A673 (cell line): ENCODE measurements at regions not wholly inside any gene's neighbourhood (a gene's known extent, or its start where the extent isn't known, plus 50 kb on each side); places are given as distances from the start of the nearest gene placed in this dataset.

Experiments
- EZH2 ChIP-seq: fragments of 200-600 bp; sonication (generic); IDR thresholded peaks from 2 replicates; pipeline ENCODE4 v1.6.1; 2017; ENCODE audit warnings: borderline replicate concordance, low read depth, mild to moderate bottlenecking, mixed read lengths, antibody characterized with exemption, low read length; ENCODE audit not compliant: poor library complexity, severe bottlenecking
- TF ChIP-seq, protein P1 (sequence below): fragments of 300-800, 200-600 bp; sonication (generic); conservative IDR thresholded peaks from 2 replicates; pipeline ENCODE4 v1.5.1; 2017; ENCODE audit warnings: low read depth, mild to moderate bottlenecking, antibody characterized with exemption, low read length, moderate library complexity, mixed read lengths

DNA sequence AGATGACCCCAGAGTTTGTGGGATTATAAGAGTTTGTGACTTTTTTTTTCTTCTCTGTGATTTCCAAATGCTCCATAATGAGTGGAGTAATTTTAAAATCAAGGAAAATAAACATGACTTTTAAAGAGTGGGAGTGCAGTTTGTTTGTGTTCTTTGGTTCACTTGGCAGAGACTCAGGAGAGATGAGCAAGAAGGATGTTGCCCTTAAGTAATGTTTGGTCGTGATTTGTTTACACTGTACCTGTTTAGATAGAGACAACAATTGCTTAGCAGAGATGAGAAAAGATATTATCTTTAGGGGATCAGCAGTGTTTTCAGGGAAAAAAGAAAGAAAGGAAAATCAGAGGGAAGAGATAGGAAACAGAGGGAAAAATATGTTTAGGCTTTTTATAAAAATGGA is 170.8 kb downstream of the ADSS2 start:
- TF ChIP-seq, protein P1, sequence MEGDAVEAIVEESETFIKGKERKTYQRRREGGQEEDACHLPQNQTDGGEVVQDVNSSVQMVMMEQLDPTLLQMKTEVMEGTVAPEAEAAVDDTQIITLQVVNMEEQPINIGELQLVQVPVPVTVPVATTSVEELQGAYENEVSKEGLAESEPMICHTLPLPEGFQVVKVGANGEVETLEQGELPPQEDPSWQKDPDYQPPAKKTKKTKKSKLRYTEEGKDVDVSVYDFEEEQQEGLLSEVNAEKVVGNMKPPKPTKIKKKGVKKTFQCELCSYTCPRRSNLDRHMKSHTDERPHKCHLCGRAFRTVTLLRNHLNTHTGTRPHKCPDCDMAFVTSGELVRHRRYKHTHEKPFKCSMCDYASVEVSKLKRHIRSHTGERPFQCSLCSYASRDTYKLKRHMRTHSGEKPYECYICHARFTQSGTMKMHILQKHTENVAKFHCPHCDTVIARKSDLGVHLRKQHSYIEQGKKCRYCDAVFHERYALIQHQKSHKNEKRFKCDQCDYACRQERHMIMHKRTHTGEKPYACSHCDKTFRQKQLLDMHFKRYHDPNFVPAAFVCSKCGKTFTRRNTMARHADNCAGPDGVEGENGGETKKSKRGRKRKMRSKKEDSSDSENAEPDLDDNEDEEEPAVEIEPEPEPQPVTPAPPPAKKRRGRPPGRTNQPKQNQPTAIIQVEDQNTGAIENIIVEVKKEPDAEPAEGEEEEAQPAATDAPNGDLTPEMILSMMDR: no peak
- TF ChIP-seq EZH2: no peak
